H9 (cell line): ENCODE measurements at regions not wholly inside any gene's neighbourhood (a gene's known extent, or its start where the extent isn't known, plus 50 kb on each side); places are given as distances from the start of the nearest gene placed in this dataset.
"Not testable (repeated sequence)": the region's sequence is repeated elsewhere in the genome, so short reads cannot be mapped to it uniquely, and the experiment has no call there.

Experiments
- DNase-seq: peaks from one replicate; pipeline ENCODE4 v3.0.0-alpha.2; 2017
- H2AFZ ChIP-seq: one replicate; pipeline ENCODE4 v1.6.1; 2013; ENCODE audit warnings: mild to moderate bottlenecking, low read length, control low read depth, moderate library complexity
- H2AK5ac ChIP-seq: 2 replicates; pipeline ENCODE4 v1.6.1; 2013; ENCODE audit warnings: low read length, control low read depth, mixed read lengths; ENCODE audit not compliant: insufficient read length
- H2BK120ac ChIP-seq: one replicate; pipeline ENCODE4 v1.6.1; 2013; ENCODE audit warnings: low read depth, mild to moderate bottlenecking, low read length, control low read depth, inconsistent platforms; ENCODE audit not compliant: poor library complexity, severe bottlenecking
- H2BK12ac ChIP-seq: 2 replicates; pipeline ENCODE4 v1.6.1; 2013; ENCODE audit warnings: low read length, control low read depth, mixed read lengths, low read depth; ENCODE audit not compliant: insufficient read length
- H2BK15ac ChIP-seq: 2 replicates; pipeline ENCODE4 v1.6.1; 2013; ENCODE audit warnings: low read depth, low read length, control low read depth
- H2BK20ac ChIP-seq: one replicate; pipeline ENCODE4 v1.6.1; 2013; ENCODE audit warnings: low read depth, mild to moderate bottlenecking, low read length, control low read depth, inconsistent platforms; ENCODE audit not compliant: poor library complexity, severe bottlenecking
- H2BK5ac ChIP-seq: 2 replicates; pipeline ENCODE4 v1.6.1; 2013; ENCODE audit warnings: low read length, control low read depth, mixed read lengths; ENCODE audit not compliant: insufficient read length
- H3K14ac ChIP-seq: 2 replicates; pipeline ENCODE4 v1.6.1; 2013; ENCODE audit warnings: low read length, control low read depth; ENCODE audit not compliant: insufficient read depth
- H3K18ac ChIP-seq: 2 replicates; pipeline ENCODE4 v1.6.1; 2013; ENCODE audit warnings: low read depth, mild to moderate bottlenecking, mixed read lengths, low read length, control low read depth; ENCODE audit not compliant: insufficient read length
- H3K23ac ChIP-seq: 2 replicates; pipeline ENCODE4 v1.6.1; 2013; ENCODE audit warnings: low read length, control low read depth, mixed read lengths, low read depth; ENCODE audit not compliant: insufficient read length
- H3K23me2 ChIP-seq: 2 replicates; pipeline ENCODE4 v1.6.1; 2013; ENCODE audit warnings: low read depth, mild to moderate bottlenecking, mixed read lengths, low read length, control low read depth; ENCODE audit not compliant: insufficient read length, poor library complexity, severe bottlenecking
- H3K27ac ChIP-seq: 2 replicates; pipeline ENCODE4 v1.5.1; 2013; ENCODE audit warnings: low read length, control low read depth, mixed read lengths, low read depth; ENCODE audit not compliant: insufficient read length
- H3K27me3 ChIP-seq: 2 replicates; pipeline ENCODE4 v1.6.1; 2013; ENCODE audit warnings: low read length, control low read depth, inconsistent platforms; ENCODE audit not compliant: insufficient read depth
- H3K4ac ChIP-seq: 2 replicates; pipeline ENCODE4 v1.6.1; 2013; ENCODE audit warnings: low read depth, mild to moderate bottlenecking, control low read depth, inconsistent platforms, low read length, moderate library complexity
- H3K4me1 ChIP-seq: 2 replicates; pipeline ENCODE4 v1.6.1; 2013; ENCODE audit warnings: low read length, control low read depth, inconsistent platforms; ENCODE audit not compliant: insufficient read depth
- H3K4me2 ChIP-seq: 2 replicates; pipeline ENCODE4 v1.6.1; 2013; ENCODE audit warnings: low read length, control low read depth, mixed read lengths; ENCODE audit not compliant: insufficient read length, insufficient read depth
- H3K56ac ChIP-seq: 2 replicates; pipeline ENCODE4 v1.6.1; 2013; ENCODE audit warnings: low read depth, mild to moderate bottlenecking, mixed read lengths, low read length, control low read depth; ENCODE audit not compliant: insufficient read length
- H3K79me1 ChIP-seq: 2 replicates; pipeline ENCODE4 v1.6.1; 2013; ENCODE audit warnings: low read depth, mild to moderate bottlenecking, moderate library complexity, low read length, control low read depth, inconsistent platforms; ENCODE audit not compliant: insufficient read depth, poor library complexity, severe bottlenecking
- H3K79me2 ChIP-seq: 2 replicates; pipeline ENCODE4 v1.6.1; 2013; ENCODE audit warnings: low read length, control low read depth, inconsistent platforms; ENCODE audit not compliant: insufficient read depth
- H3K9ac ChIP-seq: 2 replicates; pipeline ENCODE4 v1.6.1; 2013; ENCODE audit warnings: low read length, control low read depth, mixed read lengths; ENCODE audit not compliant: insufficient read length; ENCODE audit errors: extremely low read depth
- H3K9me3 ChIP-seq: one replicate; pipeline ENCODE4 v1.6.1; 2013; ENCODE audit warnings: low read depth, low read length, inconsistent platforms; ENCODE audit not compliant: control insufficient read depth
- H3T11ph ChIP-seq: one replicate; pipeline ENCODE4 v1.6.1; 2013; ENCODE audit warnings: mild to moderate bottlenecking, low read length, control low read depth, inconsistent platforms
- H4K20me1 ChIP-seq: one replicate; pipeline ENCODE4 v1.6.1; 2013; ENCODE audit not compliant: control insufficient read depth, insufficient read length, insufficient read depth
- H4K5ac ChIP-seq: 2 replicates; pipeline ENCODE4 v1.6.1; 2013; ENCODE audit warnings: low read depth, mild to moderate bottlenecking, mixed read lengths, low read length, control low read depth; ENCODE audit not compliant: insufficient read length
- H4K8ac ChIP-seq: replicated peaks from 2 replicates; pipeline ENCODE4 v1.6.1; 2013; ENCODE audit warnings: low read length, control low read depth, mixed read lengths, low read depth; ENCODE audit not compliant: insufficient read length
- H4K91ac ChIP-seq: 2 replicates; pipeline ENCODE4 v1.6.1; 2013; ENCODE audit warnings: low read depth, mild to moderate bottlenecking, moderate library complexity, mixed read lengths, low read length, control low read depth; ENCODE audit not compliant: insufficient read length
- H3K27ac Mint-ChIP-seq, 3 experiments: 2 replicates in 2 of 3; 3 replicates in 1 of 3; pipeline ENCODE4 v1.8.0; 2020 to 2021; ENCODE audit warnings: mixed read lengths in 3 of 3, mild to moderate bottlenecking in 1 of 3, moderate library complexity in 1 of 3
- H3K27me3 Mint-ChIP-seq: 2 replicates; pipeline ENCODE4 v1.8.0; 2021; ENCODE audit warnings: low read depth, mild to moderate bottlenecking, moderate library complexity, mixed read lengths
- H3K36me3 Mint-ChIP-seq, 3 experiments: 2 replicates in 2 of 3; 3 replicates in 1 of 3; pipeline ENCODE4 v1.8.0; 2020 to 2021; ENCODE audit warnings: low read depth in 3 of 3, mixed read lengths in 3 of 3; ENCODE audit not compliant: insufficient read depth in 1 of 3
- H3K4me1 Mint-ChIP-seq, 2 experiments: 2 replicates each; pipeline ENCODE4 v1.8.0; 2020; ENCODE audit warnings: mixed read lengths in 2 of 2
- H3K4me3 Mint-ChIP-seq, 2 experiments: 2 replicates in 1 of 2; 3 replicates in 1 of 2; pipeline ENCODE4 v1.8.0; 2020 to 2021; ENCODE audit warnings: mild to moderate bottlenecking in 2 of 2, mixed read lengths in 2 of 2, moderate library complexity in 1 of 2
- H3K9me3 Mint-ChIP-seq, 2 experiments: 2 replicates in 1 of 2; 3 replicates in 1 of 2; pipeline ENCODE4 v1.8.0; 2020; ENCODE audit warnings: mild to moderate bottlenecking in 2 of 2, mixed read lengths in 2 of 2, moderate library complexity in 1 of 2
- WGBS: extraction: QIAGEN DNeasy Blood & Tissue Kit; methylation state at CpG from one replicate; pipeline ENCODE4 v1.1.7; 2013; ENCODE audit warnings: missing lambda C conversion rate, low lambda C conversion rate, mixed read lengths; ENCODE audit not compliant: insufficient read length; ENCODE audit errors: extremely low coverage; 5-methylcytosine and 5-hydroxymethylcytosine counted together

DNA sequence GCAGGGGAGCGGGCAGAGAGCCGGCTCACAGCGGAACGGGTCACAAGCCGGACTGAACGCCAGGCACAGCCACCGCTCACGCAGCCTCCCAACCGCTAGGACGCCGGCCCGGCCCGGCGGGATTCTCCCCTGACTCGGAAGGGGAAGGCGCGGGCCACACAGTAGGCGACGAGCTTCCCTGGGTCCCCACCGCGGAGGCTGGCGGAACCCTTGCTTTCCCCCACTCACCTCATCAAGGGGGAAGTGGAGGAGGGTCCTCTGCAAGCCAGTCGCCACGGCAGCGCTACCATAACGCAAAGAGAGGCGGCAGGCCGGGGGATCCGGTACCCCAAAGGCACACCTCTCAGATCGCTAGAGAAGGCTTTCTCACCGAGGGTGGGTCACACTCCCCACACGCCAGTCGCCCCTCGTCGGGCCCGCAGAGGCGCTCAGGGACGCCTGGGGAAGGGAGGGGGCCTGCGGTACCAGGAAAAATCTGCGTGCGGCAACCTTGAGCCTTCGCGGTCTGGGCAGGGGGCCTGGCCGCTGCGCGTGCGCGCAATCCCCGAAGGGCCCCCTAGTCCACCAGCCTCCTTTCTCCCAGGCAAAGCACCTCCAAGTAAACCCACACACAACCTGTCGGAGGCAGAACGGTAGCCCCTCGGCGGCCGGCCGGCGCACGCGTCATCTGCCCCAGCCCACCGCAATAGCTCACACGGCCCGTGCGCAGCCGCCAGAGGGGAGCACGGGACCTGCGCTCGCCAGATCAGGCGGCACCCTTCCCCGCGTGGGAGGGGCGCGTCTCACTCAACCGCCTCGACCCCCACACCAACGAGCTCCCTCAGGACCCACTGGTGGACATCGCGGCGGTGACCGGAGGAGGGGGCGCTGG is 95.8 kb upstream of the ANKRD30BL start:
- not testable (repeated sequence) for H2AFZ ChIP-seq, H3K9me3 ChIP-seq, H3K4me2 ChIP-seq, H3T11ph ChIP-seq, H3K23me2 ChIP-seq, H3K56ac ChIP-seq, DNase-seq, H3K18ac ChIP-seq, H3K27me3 Mint-ChIP-seq, H3K4me1 Mint-ChIP-seq, H4K91ac ChIP-seq, H2BK120ac ChIP-seq, H4K8ac ChIP-seq, H3K27ac ChIP-seq, H4K5ac ChIP-seq, H2BK15ac ChIP-seq, H3K4me1 ChIP-seq, H3K79me2 ChIP-seq, H3K14ac ChIP-seq, H4K20me1 ChIP-seq, H2BK12ac ChIP-seq, H2AK5ac ChIP-seq, H3K27me3 ChIP-seq, H3K4me3 Mint-ChIP-seq, H3K27ac Mint-ChIP-seq, H2BK20ac ChIP-seq, H2BK5ac ChIP-seq, H3K4ac ChIP-seq, H3K79me1 ChIP-seq, H3K23ac ChIP-seq, H3K9ac ChIP-seq
- H3K9me3 Mint-ChIP-seq = peaks cover 34 to 51% of the 10 kb centered on the region in 2 experiments
- peaks cover 16 to 34% (median 18%) of the 10 kb centered on the region in 3 experiments for H3K36me3 Mint-ChIP-seq
- WGBS = no CpG with 5 or more reads among the region's 79 CpGs

DNA sequence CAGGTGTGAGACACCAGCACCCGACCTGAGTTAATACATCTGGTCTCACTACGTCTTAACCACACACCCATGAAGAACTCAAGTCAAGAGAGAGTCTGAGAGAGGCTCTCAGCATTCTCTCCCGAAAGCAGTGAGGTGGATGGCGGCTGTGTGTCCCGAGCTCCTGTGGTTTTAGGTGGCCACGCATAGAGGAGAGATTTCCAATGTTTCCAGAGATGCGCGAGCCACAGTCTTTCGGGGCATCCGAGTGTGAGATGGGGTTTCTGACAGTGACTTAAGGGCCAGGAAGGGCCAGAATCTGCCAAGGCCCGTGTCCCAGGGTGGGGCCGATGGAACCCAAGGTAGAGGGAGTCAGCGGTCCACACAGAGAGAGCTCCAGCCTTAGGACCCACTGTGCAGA is 97.5 kb upstream of the ANKRD30BL start:
- H3K27ac Mint-ChIP-seq, H2BK20ac ChIP-seq, H3K14ac ChIP-seq, H4K91ac ChIP-seq, H3K56ac ChIP-seq, H3K23me2 ChIP-seq, H2AFZ ChIP-seq, H2AK5ac ChIP-seq, H3K18ac ChIP-seq, H3K4me1 Mint-ChIP-seq, H3K27me3 Mint-ChIP-seq, H3K9me3 ChIP-seq, H3K79me1 ChIP-seq, H3K79me2 ChIP-seq, H3T11ph ChIP-seq, H3K4me2 ChIP-seq, H3K4me3 Mint-ChIP-seq, H2BK5ac ChIP-seq, H3K27ac ChIP-seq, H3K23ac ChIP-seq, H3K4ac ChIP-seq, H4K5ac ChIP-seq, H2BK12ac ChIP-seq, DNase-seq, H4K20me1 ChIP-seq, H3K4me1 ChIP-seq, H2BK15ac ChIP-seq, H2BK120ac ChIP-seq, H3K27me3 ChIP-seq, H3K9ac ChIP-seq, H4K8ac ChIP-seq: not testable (repeated sequence)
- WGBS = no CpG with 5 or more reads among the region's 13 CpGs
- Mint-ChIP-seq H3K9me3 (peaks cover 26 to 40% of the 10 kb centered on the region in 2 experiments), H3K36me3 (peaks cover 10 to 24% (median 11%) of the 10 kb centered on the region in 3 experiments)
